HepG2 (cell line): ENCODE measurements at regions not wholly inside any gene's neighbourhood (a gene's known extent, or its start where the extent isn't known, plus 50 kb on each side); places are given as distances from the start of the nearest gene placed in this dataset.

Experiments
- AGO1 ChIP-seq: fragments of 200-400 bp; formaldehyde crosslinking; IDR thresholded peaks from 2 replicates; pipeline ENCODE4 v1.6.1; 2017; ENCODE audit warnings: mild to moderate bottlenecking, low read depth, low read length, moderate library complexity; ENCODE audit not compliant: poor library complexity, severe bottlenecking
- DPF2 ChIP-seq: sonication (generic); formaldehyde crosslinking; IDR thresholded peaks from 2 replicates; pipeline ENCODE4 v1.4.0; 2020; ENCODE audit warnings: mild to moderate bottlenecking, low read depth, missing genetic modification reagents, borderline replicate concordance
- JUND ChIP-seq: sonication (generic); formaldehyde crosslinking; IDR thresholded peaks from 2 replicates; pipeline ENCODE4 v1.8.0; 2022; ENCODE audit warnings: mild to moderate bottlenecking, missing genetic modification reagents
- MLLT10 ChIP-seq: sonication (generic); formaldehyde crosslinking; IDR thresholded peaks from 2 replicates; pipeline ENCODE4 v1.4.0; 2020; ENCODE audit warnings: missing genetic modification reagents
- NFE2L1 ChIP-seq: sonication (generic); formaldehyde crosslinking; IDR thresholded peaks from 2 replicates; pipeline ENCODE4 v1.4.0; 2020; ENCODE audit warnings: missing genetic modification reagents, mild to moderate bottlenecking, borderline replicate concordance
- PCBP1 ChIP-seq: fragments of 200-400 bp; formaldehyde crosslinking; IDR thresholded peaks from 2 replicates; pipeline ENCODE4 v1.6.1; 2017; ENCODE audit warnings: mild to moderate bottlenecking, low read depth, low read length, borderline replicate concordance
- PHB2 ChIP-seq: fragments of 450-650 bp; IDR thresholded peaks from 2 replicates; pipeline ENCODE4 v1.6.1; 2018; ENCODE audit not compliant: partially characterized antibody
- POLR2A ChIP-seq, 2 experiments: IDR thresholded peaks; 2 replicates each; pipeline ENCODE4 v1.6.1; 2011; ENCODE audit warnings: low read depth in 2 of 2, low read length in 2 of 2, mild to moderate bottlenecking in 1 of 2, moderate library complexity in 1 of 2; ENCODE audit not compliant: insufficient read depth in 1 of 2
- RAD51 ChIP-seq: fragments of 450-650 bp; IDR thresholded peaks from 2 replicates; pipeline ENCODE4 v1.6.1; 2016; ENCODE audit warnings: borderline replicate concordance
- TMF1 ChIP-seq: sonication (generic); formaldehyde crosslinking; IDR thresholded peaks from 2 replicates; pipeline ENCODE4 v1.8.1; 2022; ENCODE audit warnings: low read depth, missing genetic modification reagents
- TF ChIP-seq, protein P1 (sequence below): sonication (generic); formaldehyde crosslinking; IDR thresholded peaks from 2 replicates; pipeline ENCODE4 v1.5.0; 2020; ENCODE audit warnings: mild to moderate bottlenecking, missing genetic modification reagents, moderate library complexity
- TF ChIP-seq, protein P2 (sequence below): sonication (generic); formaldehyde crosslinking; IDR thresholded peaks from 2 replicates; pipeline ENCODE4 v1.8.0; 2022; ENCODE audit warnings: mild to moderate bottlenecking, missing genetic modification reagents; ENCODE audit not compliant: insufficient replicate concordance
- TF ChIP-seq, protein P3 (sequence below): sonication (generic); formaldehyde crosslinking; IDR thresholded peaks from 2 replicates; pipeline ENCODE4 v1.5.0; 2020; ENCODE audit warnings: missing genetic modification reagents
- TF ChIP-seq, protein P4 (sequence below): sonication (generic); formaldehyde crosslinking; IDR thresholded peaks from 2 replicates; pipeline ENCODE4 v1.4.0; 2020; ENCODE audit warnings: low read depth, mild to moderate bottlenecking, missing genetic modification reagents

DNA sequence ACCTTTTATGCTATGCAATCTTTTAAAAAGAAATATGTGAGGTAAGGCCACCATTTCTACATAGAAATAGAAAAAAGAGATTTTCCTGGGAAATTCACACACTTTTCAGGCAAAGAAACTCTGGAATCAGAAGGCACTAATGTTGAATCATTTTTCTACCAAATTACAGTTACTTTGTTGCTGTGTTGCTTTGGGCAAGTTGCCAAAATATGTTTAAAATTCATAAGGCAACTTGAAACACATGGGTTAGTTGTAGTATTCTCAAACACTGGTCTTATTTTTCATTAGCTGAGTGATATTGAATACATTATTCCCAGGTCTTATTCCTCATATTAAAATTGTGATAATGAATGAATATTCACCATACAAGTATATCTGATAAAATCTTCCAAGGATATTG is 195.0 kb upstream of the SLITRK1 start:
- TF ChIP-seq JUND (CRISPR knock-in tag) (no peak), TMF1 (CRISPR knock-in tag) (no peak), PHB2 (no peak), DPF2 (no peak), MLLT10 (CRISPR knock-in tag) (no peak), POLR2A (IDR thresholded peaks at IDR 0.05; ENCODE audit: insufficient read depth in 1 of 2, low read depth in 2 of 2, low read length in 2 of 2) (no peak), AGO1 (no peak), RAD51 (no peak), NFE2L1 (CRISPR knock-in tag) (no peak), PCBP1 (no peak)
- TF ChIP-seq, protein P1, sequence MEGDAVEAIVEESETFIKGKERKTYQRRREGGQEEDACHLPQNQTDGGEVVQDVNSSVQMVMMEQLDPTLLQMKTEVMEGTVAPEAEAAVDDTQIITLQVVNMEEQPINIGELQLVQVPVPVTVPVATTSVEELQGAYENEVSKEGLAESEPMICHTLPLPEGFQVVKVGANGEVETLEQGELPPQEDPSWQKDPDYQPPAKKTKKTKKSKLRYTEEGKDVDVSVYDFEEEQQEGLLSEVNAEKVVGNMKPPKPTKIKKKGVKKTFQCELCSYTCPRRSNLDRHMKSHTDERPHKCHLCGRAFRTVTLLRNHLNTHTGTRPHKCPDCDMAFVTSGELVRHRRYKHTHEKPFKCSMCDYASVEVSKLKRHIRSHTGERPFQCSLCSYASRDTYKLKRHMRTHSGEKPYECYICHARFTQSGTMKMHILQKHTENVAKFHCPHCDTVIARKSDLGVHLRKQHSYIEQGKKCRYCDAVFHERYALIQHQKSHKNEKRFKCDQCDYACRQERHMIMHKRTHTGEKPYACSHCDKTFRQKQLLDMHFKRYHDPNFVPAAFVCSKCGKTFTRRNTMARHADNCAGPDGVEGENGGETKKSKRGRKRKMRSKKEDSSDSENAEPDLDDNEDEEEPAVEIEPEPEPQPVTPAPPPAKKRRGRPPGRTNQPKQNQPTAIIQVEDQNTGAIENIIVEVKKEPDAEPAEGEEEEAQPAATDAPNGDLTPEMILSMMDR (CRISPR knock-in tag) = no peak
- TF ChIP-seq, protein P2, sequence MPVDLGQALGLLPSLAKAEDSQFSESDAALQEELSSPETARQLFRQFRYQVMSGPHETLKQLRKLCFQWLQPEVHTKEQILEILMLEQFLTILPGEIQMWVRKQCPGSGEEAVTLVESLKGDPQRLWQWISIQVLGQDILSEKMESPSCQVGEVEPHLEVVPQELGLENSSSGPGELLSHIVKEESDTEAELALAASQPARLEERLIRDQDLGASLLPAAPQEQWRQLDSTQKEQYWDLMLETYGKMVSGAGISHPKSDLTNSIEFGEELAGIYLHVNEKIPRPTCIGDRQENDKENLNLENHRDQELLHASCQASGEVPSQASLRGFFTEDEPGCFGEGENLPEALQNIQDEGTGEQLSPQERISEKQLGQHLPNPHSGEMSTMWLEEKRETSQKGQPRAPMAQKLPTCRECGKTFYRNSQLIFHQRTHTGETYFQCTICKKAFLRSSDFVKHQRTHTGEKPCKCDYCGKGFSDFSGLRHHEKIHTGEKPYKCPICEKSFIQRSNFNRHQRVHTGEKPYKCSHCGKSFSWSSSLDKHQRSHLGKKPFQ (CRISPR knock-in tag) = no peak
- TF ChIP-seq, protein P3, sequence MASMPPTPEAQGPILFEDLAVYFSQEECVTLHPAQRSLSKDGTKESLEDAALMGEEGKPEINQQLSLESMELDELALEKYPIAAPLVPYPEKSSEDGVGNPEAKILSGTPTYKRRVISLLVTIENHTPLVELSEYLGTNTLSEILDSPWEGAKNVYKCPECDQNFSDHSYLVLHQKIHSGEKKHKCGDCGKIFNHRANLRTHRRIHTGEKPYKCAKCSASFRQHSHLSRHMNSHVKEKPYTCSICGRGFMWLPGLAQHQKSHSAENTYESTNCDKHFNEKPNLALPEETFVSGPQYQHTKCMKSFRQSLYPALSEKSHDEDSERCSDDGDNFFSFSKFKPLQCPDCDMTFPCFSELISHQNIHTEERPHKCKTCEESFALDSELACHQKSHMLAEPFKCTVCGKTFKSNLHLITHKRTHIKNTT (CRISPR knock-in tag) = no peak
- TF ChIP-seq, protein P4, sequence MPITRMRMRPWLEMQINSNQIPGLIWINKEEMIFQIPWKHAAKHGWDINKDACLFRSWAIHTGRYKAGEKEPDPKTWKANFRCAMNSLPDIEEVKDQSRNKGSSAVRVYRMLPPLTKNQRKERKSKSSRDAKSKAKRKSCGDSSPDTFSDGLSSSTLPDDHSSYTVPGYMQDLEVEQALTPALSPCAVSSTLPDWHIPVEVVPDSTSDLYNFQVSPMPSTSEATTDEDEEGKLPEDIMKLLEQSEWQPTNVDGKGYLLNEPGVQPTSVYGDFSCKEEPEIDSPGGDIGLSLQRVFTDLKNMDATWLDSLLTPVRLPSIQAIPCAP (CRISPR knock-in tag) = no peak
